GM12891 (cell line): ENCODE measurements at regions not wholly inside any gene's neighbourhood (a gene's known extent, or its start where the extent isn't known, plus 50 kb on each side); places are given as distances from the start of the nearest gene placed in this dataset.

Experiments used
- PAX5 ChIP-seq: IDR thresholded peaks from 2 replicates; pipeline ENCODE4 v1.6.1; 2011; ENCODE audit warnings: low read length, moderate library complexity, mild to moderate bottlenecking; ENCODE audit not compliant: insufficient read depth, severe bottlenecking
- POLR2A ChIP-seq: IDR thresholded peaks from 2 replicates; pipeline ENCODE4 v1.6.1; 2011; ENCODE audit warnings: low read depth, low read length, control low read depth
- POLR2AphosphoS5 ChIP-seq: IDR thresholded peaks from 2 replicates; pipeline ENCODE4 v1.6.1; 2011; ENCODE audit warnings: low read depth, low read length, control low read depth
- POU2F2 ChIP-seq: IDR thresholded peaks from 2 replicates; pipeline ENCODE4 v1.6.1; 2011; ENCODE audit warnings: low read depth, mild to moderate bottlenecking, control low read depth, low read length, moderate library complexity
- SPI1 ChIP-seq: IDR thresholded peaks from 2 replicates; pipeline ENCODE4 v1.6.1; 2011; ENCODE audit warnings: low read depth, low read length, control low read depth
- TAF1 ChIP-seq: IDR thresholded peaks from 2 replicates; pipeline ENCODE4 v1.6.1; 2011; ENCODE audit warnings: low read depth, low read length, control low read depth

- TF ChIP-seq POLR2A, result no peak
- TF ChIP-seq TAF1, result no peak
- no peak for TF ChIP-seq PAX5
- no peak for TF ChIP-seq POLR2AphosphoS5
- no peak for TF ChIP-seq SPI1
- TF ChIP-seq POU2F2, result no peak
Observed at GRCh38 chr1:222418654-222419053, 129.2 kb downstream of the HHIPL2 start.
